ENCODE measurements at regions not wholly inside any gene's neighbourhood (a gene's known extent, or its start where the extent isn't known, plus 50 kb on each side); places are given as distances from the start of the nearest gene placed in this dataset.
"Not testable (repeated sequence)": the region's sequence is repeated elsewhere in the genome, so short reads cannot be mapped to it uniquely, and the experiment has no call there.

GRCh38 chr6:119726912-119727311 is 377.4 kb upstream of the MAN1A1 start:
- TF ChIP-seq CTCF (IDR thresholded peaks at IDR 0.05; ENCODE audit: low read depth, low read length); EZH2phosphoT487 (IDR thresholded peaks at IDR 0.05; ENCODE audit: low read depth): not testable (repeated sequence)
